KOPT-K1 (cell line): ENCODE measurements at regions not wholly inside any gene's neighbourhood (a gene's known extent, or its start where the extent isn't known, plus 50 kb on each side); places are given as distances from the start of the nearest gene placed in this dataset.

ENCODE experiments used
- H3K27ac ChIP-seq: fragments of 200-600 bp; sonication (generic); 2 replicates; pipeline ENCODE4 v1.5.1; 2016; ENCODE audit warnings: antibody characterized with exemption, mild to moderate bottlenecking, low read depth, low read length; ENCODE audit not compliant: poor library complexity, severe bottlenecking
- H3K36me3 ChIP-seq: fragments of 200-600 bp; sonication (generic); 2 replicates; pipeline ENCODE4 v1.5.1; 2017; ENCODE audit warnings: antibody characterized with exemption, mild to moderate bottlenecking, low read length, moderate library complexity; ENCODE audit not compliant: insufficient read depth
- H3K9me3 ChIP-seq: fragments of 200-600 bp; sonication (generic); 2 replicates; pipeline ENCODE4 v1.5.1; 2017; ENCODE audit warnings: antibody characterized with exemption, low read length, mild to moderate bottlenecking; ENCODE audit not compliant: insufficient read depth, poor library complexity, severe bottlenecking

DNA sequence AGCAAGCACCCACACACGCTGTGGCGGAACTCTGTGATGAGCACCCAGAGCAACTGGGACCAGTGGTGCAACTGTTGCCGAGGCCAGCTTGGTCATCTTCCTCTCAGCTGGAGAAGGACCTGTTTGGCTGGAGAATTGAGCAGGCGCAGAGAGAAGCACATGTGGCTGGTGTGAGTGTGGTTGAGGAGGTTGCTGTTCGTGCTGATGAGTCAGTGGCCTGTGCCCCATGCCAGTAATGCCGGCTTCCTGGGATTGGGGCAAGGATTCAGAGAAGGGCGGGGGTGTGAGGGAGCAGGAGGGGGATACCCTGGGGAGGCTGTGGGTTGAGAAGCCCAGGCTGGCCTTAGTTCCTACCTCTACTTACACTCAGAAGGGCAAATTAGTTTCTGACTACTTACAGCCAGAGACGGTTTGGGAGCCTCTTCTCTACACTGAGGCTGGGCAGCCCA, 57.5 kb upstream of the EPS8L3 start:
- Histone ChIP-seq H3K9me3 (peaks cover under 1% of the 10 kb centered on the region), H3K36me3 (no peaks in the 10 kb centered on the region), H3K27ac (no peak overlapping the region)

DNA sequence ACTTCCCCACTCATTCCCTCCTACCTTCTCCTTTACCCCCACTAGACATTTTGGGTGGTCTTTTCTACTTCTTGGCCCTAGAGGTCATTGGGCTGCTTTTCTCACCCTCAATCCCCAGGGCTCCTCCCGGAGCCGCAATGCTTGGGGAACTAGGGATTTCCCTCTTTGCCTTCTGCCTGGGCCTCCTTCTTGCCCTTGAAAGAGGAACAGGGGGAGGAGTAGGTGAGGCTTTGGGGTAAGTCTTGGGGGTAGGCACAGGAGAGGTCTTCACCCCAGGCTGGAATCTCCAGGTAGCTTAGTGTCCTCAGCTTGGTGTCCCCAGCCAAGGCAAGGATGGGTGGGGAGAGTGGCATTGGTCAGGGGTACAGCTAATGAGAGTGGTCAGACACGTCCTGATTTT, 56.2 kb upstream of the EPS8L3 start:
- Histone ChIP-seq H3K9me3 (peaks cover 9% of the 10 kb centered on the region), H3K27ac (no peak overlapping the region), H3K36me3 (no peaks in the 10 kb centered on the region)

DNA sequence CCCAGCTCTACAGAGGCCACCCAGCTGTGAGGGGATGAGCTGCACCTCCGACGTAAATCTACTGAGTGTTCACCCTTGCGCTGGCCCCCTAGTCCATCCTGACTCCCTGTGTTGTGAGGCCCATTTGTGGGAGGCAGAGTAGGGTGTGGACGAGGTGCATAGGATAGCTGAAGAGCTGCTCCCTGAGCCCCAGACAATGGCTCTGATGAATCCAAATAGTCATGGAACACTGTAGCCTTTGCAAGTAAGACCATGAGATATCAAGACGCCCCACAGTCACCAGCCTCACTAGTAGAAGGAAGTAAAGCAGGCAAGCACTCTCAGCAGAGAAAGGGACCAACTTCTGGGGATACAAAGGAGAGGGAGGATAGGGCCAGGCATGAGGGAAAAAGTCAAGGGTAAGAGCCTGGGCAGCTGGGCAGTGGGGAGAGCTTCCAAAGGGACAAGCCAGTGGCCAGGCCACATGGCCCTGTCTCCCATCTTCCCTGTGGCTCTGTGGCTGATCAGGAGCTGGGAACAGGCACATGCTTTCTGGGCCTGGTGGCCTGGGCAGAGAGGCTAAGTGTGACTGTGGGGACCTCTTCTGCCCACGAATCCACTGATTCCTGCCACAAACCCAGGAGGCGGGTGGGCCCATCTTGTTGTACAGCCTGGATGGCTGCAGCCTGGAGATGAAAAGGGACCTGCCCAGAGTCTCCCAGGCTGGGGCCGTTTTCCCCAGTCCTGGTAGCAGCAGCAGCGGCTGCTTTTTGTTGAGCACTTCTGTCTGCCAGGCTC, 55.5 kb upstream of the EPS8L3 start:
- Histone ChIP-seq H3K9me3 (peaks cover 9% of the 10 kb centered on the region), H3K27ac (no peak overlapping the region), H3K36me3 (no peaks in the 10 kb centered on the region)

DNA sequence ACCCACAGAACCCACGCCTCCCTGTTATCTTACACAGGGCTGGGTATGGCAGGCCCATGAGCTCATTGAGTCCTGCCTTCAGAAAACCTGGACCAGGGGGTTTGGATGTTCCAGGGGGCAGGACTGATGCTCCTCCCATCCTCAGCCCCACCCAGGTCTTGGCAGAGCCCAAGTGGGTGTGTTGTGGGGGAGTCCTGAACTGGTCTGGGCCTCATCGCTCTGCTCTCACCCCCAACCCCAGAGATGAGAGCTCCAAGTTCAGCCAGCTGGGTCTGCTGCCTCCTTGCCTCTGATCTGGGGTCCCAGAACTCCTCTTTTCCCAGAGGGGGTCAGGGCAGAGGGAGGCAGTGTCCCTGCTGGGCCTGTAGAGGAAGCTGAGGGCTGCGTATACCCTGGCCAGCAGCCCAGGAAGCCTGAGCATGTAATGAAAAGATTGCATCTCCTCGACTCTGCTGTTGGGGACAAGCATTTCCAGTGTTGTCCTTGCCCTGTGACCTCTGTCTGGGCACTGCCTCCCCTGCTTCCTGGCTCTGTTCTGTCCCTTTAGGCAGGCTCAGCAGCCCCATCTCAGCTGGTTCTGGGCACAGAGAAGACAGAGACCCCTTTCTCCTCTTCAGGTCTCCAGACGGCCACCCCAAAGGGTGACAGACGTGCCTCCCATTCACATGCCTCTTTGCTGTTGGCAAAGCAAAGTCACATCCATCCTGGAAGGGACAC, 54.7 kb upstream of the EPS8L3 start:
- H3K27ac ChIP-seq = no peak overlapping the region

DNA sequence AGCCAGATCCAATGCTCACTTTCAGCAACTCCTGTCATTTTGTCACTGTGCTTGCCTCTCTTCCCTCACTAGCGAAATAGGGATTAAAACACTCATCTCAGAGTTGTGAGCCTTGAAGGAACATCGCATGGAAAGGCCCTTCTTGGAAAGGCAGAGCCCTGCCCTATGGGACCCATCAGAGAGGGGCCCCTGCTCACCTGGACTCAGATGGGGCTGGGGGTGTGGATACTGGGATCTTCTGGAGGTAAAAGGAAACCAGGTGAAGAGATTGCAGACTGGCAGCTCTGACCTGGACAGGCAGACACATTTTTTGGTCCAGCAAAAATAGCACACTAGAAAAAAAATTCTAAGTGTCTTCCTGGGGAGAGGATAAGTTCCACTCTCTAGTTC, 54.2 kb upstream of the EPS8L3 start:
- Histone ChIP-seq H3K27ac (no peak overlapping the region), H3K9me3 (peaks cover 9% of the 10 kb centered on the region), H3K36me3 (no peaks in the 10 kb centered on the region)

More for the DNA sequence above, 54.7 kb upstream of the EPS8L3 start:
- no peaks in the 10 kb centered on the region for H3K36me3 ChIP-seq
- H3K9me3 ChIP-seq = peaks cover 9% of the 10 kb centered on the region

DNA sequence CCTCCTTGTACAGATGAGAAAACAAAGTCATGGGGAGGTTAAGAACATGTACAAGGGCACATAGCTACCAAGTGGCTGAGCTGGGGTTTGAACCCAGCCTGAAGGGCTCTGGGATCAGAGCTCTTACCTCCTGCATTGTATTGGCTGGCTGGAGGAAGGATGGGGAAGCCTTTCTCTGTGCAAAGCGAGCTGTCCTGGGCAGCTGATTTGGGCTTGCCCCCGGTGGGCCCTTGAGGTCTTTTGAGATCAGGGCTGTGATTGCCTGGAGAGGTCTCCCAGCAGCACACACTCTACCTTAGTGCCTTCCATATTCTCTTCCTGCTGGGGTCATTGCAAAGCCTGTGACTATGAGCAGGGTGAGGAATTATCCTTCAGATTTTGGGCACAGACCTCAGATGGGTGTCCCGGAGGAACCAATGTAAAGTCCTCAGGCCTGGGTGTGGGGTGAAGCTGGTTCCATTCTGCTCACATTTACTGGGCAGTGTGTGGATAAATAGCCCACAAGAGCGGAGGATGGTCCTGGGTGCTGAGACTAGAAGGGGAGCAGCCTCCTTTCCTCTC, 53.3 kb upstream of the EPS8L3 start:
- Histone ChIP-seq H3K36me3 (no peaks in the 10 kb centered on the region), H3K27ac (no peak overlapping the region), H3K9me3 (peaks cover 9% of the 10 kb centered on the region)

DNA sequence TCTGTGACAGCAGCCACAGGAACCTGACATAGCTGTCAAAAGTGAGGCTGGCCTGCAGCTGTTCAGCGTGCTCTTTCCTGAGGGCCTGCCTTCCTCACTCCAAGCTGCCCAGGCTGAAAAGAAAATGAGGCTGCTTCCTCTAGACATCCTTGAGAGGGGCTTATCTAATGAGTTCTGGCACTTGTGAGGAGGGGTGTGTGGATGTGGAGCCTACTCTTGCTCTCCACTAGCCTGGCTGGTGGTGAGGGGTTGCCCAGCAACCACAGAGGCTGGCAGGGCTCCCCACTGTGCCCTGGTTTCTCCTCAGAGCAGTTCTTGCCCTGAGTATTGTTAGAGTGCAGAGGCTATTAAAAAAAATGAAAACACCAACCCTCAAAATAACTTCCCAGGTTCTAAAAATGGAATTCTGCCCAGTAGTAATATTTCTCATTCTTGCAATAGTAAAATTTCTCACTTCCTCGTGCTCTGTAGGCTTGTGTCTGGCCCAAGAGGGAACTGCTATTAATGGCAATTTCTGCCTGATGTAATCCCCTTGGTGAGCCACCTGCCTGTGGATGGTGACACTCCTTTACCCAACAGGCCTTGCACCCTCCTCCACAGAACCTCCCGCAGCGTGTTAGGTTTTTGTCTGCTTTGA, 52.6 kb upstream of the EPS8L3 start:
- H3K36me3 ChIP-seq = no peaks in the 10 kb centered on the region
- H3K9me3 ChIP-seq = peaks cover 9% of the 10 kb centered on the region
- no peak overlapping the region for H3K27ac ChIP-seq

DNA sequence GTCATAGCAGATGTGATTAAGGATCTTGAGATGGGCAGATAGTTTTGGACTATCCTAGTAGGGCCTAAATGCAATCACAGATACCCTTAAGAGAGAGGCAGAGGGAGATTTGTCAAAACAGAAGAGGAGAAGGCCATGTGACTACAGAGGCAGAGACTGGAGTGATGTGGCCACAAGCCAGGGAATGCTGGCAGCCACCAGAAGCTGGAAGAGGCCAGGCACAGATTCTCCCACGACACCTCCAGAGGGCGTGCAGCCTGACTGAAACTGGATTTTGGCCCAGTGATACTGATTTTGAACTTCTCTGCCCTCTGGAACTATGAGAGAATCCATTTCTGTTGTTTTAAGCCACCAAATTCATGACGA, 52.1 kb upstream of the EPS8L3 start:
- H3K36me3 ChIP-seq = no peaks in the 10 kb centered on the region
- no peak overlapping the region for H3K27ac ChIP-seq
- H3K9me3 ChIP-seq = peaks cover 9% of the 10 kb centered on the region

DNA sequence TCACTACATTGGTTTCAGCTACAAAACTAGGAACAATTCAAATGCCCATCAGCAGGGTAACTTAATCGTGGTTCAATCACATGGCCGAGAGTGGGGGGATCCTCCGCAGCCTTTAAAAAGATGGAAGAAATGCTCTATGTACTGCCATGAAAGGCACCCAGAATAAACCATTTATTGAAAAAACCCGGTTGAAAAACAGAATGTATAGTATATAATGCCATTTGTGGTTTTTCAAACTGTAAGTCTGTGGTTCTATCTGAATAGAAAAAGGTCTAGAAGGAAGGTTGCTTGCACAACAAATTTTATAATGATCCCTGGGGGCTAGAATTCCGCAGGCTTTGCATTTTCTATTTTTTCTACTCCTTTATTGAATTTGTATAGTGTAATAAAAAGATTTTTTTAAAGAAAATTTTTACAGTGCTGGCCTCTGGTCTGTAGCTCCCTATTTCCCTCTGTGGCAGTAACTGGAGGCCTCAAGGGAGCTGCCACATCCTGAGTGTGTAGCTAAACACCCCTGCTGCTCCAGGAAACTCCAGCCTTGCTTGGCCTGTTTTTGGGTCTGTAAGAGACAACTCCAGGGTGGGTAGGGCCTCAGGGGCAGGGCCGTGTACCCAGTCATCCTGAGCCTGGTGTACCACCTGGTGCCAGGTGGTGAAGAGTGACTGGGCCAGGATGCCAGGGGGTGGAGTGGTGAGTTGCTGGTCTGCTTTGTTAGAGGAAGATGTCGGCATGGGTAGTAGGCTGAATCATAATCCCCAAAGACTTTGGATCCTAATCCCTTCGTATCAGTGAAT, 51.5 kb upstream of the EPS8L3 start:
- H3K9me3 ChIP-seq = peaks cover 9% of the 10 kb centered on the region
- no peaks in the 10 kb centered on the region for H3K36me3 ChIP-seq
- H3K27ac ChIP-seq = no peak overlapping the region

DNA sequence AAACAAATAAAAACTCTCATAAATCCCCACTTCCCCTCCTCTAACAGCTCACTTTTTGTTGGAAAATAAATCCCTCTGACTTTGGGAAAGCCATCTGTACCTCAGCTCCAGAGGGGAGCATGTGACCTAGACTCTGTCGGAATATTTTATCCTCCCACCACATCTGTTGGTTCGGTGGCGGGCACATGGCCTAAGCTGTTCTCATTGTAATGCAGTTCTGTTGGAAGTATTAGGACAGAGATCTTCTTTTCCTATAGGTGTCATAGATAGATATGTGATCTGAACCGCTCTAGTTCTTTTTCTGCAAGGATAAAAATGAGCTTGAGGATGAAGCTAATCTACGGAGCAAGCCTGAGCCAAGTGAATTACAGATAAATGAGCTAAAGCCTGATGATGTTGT, 50.5 kb upstream of the EPS8L3 start:
- H3K27ac ChIP-seq = no peak overlapping the region

More for the DNA sequence above, 50.5 kb upstream of the EPS8L3 start:
- H3K36me3 ChIP-seq = no peaks in the 10 kb centered on the region
- H3K9me3 ChIP-seq = peaks cover 9% of the 10 kb centered on the region
